Neuronal stem cell (in vitro differentiated cells): ENCODE measurements at regions not wholly inside any gene's neighbourhood (a gene's known extent, or its start where the extent isn't known, plus 50 kb on each side); places are given as distances from the start of the nearest gene placed in this dataset.

ENCODE experiments used
- DNase-seq: peaks from one replicate; pipeline ENCODE4 v3.0.0-alpha.2; 2013; ENCODE audit warnings: low spot score
- H2AFZ ChIP-seq: one replicate; pipeline ENCODE4 v1.6.1; 2013; ENCODE audit warnings: mild to moderate bottlenecking, low read length, inconsistent platforms
- H2AK5ac ChIP-seq: 2 replicates; pipeline ENCODE4 v1.6.1; 2013; ENCODE audit warnings: low read depth, mild to moderate bottlenecking, inconsistent platforms, low read length, moderate library complexity, mixed read lengths
- H2BK120ac ChIP-seq: 2 replicates; pipeline ENCODE4 v1.6.1; 2013; ENCODE audit warnings: low read depth, mild to moderate bottlenecking, inconsistent platforms, low read length, moderate library complexity, mixed read lengths
- H2BK12ac ChIP-seq: one replicate; pipeline ENCODE4 v1.6.1; 2013; ENCODE audit warnings: low read length, inconsistent platforms
- H2BK15ac ChIP-seq: 2 replicates; pipeline ENCODE4 v1.6.1; 2013; ENCODE audit warnings: mild to moderate bottlenecking, low read length, inconsistent platforms, mixed read lengths
- H2BK5ac ChIP-seq: one replicate; pipeline ENCODE4 v1.6.1; 2013; ENCODE audit warnings: inconsistent platforms, mild to moderate bottlenecking, low read length, moderate library complexity
- H3K14ac ChIP-seq: one replicate; pipeline ENCODE4 v1.6.1; 2013; ENCODE audit warnings: low read length, inconsistent platforms
- H3K18ac ChIP-seq: 2 replicates; pipeline ENCODE4 v1.6.1; 2013; ENCODE audit warnings: low read length, inconsistent platforms
- H3K23ac ChIP-seq: 2 replicates; pipeline ENCODE4 v1.6.1; 2013; ENCODE audit warnings: low read depth, mild to moderate bottlenecking, mixed read lengths, low read length, inconsistent platforms; ENCODE audit not compliant: poor library complexity
- H3K27ac ChIP-seq: replicated peaks from 3 replicates; pipeline ENCODE4 v1.5.1; 2013; ENCODE audit warnings: low read length, inconsistent platforms
- H3K27me3 ChIP-seq, 3 experiments: 2 replicates each; pipeline ENCODE4 v1.6.1; 2013; ENCODE audit warnings: low read length in 3 of 3, mild to moderate bottlenecking in 2 of 3, inconsistent platforms in 1 of 3, low read depth in 1 of 3, mixed read lengths in 1 of 3, moderate library complexity in 1 of 3; ENCODE audit not compliant: control insufficient read depth in 3 of 3, insufficient read depth in 3 of 3
- H3K36me3 ChIP-seq, 2 donors: replicated peaks in 1 of 2; 2 replicates each; pipeline ENCODE4 v1.6.1; 2013; ENCODE audit warnings: low read length in 2 of 2; ENCODE audit not compliant: control insufficient read depth in 2 of 2, insufficient read depth in 2 of 2
- H3K4ac ChIP-seq: 2 replicates; pipeline ENCODE4 v1.6.1; 2013; ENCODE audit warnings: inconsistent platforms, mild to moderate bottlenecking, low read length, moderate library complexity
- H3K4me1 ChIP-seq, 2 donors: 1 replicate in 1 of 2; 2 replicates in 1 of 2; pipeline ENCODE4 v1.6.1; 2013; ENCODE audit warnings: low read length in 2 of 2, low read depth in 1 of 2; ENCODE audit not compliant: control insufficient read depth in 2 of 2, insufficient read depth in 1 of 2
- H3K4me2 ChIP-seq: one replicate; pipeline ENCODE4 v1.6.1; 2013; ENCODE audit warnings: mild to moderate bottlenecking, low read length, inconsistent platforms; ENCODE audit not compliant: insufficient read depth, poor library complexity, severe bottlenecking
- H3K4me3 ChIP-seq, 2 donors: 2 replicates each; pipeline ENCODE4 v1.5.1; 2013; ENCODE audit warnings: low read length in 2 of 2, mild to moderate bottlenecking in 2 of 2, inconsistent platforms in 1 of 2, moderate library complexity in 1 of 2
- H3K79me1 ChIP-seq: one replicate; pipeline ENCODE4 v1.6.1; 2013; ENCODE audit warnings: low read depth, mild to moderate bottlenecking, inconsistent platforms, low read length, moderate library complexity
- H3K9ac ChIP-seq: one replicate; pipeline ENCODE4 v1.6.1; 2013; ENCODE audit warnings: mild to moderate bottlenecking, low read depth, low read length, inconsistent platforms; ENCODE audit not compliant: poor library complexity
- H3K9me3 ChIP-seq, 2 donors: replicated peaks in 1 of 2; 2 replicates each; pipeline versions ENCODE3 to v1.6.1; 2013; ENCODE audit warnings: low read length in 2 of 2, mild to moderate bottlenecking in 2 of 2, inconsistent platforms in 1 of 2, low read depth in 1 of 2, mixed read lengths in 1 of 2, moderate library complexity in 1 of 2; ENCODE audit not compliant: control insufficient read depth in 2 of 2, insufficient read depth in 1 of 2
- H4K8ac ChIP-seq: one replicate; pipeline ENCODE4 v1.6.1; 2013; ENCODE audit warnings: low read depth, mild to moderate bottlenecking, inconsistent platforms, low read length, moderate library complexity
- H4K91ac ChIP-seq: one replicate; pipeline ENCODE4 v1.6.1; 2013; ENCODE audit warnings: low read length, low read depth, mild to moderate bottlenecking, inconsistent platforms; ENCODE audit not compliant: poor library complexity
- WGBS, 2 donors: extraction: QIAGEN DNeasy Blood & Tissue Kit; methylation state at CpG; one replicate each; pipeline ENCODE4 v1.1.7; 2013; ENCODE audit warnings: missing lambda C conversion rate in 2 of 2, mixed read lengths in 1 of 2; ENCODE audit not compliant: insufficient read length in 2 of 2, insufficient replicate concordance in 1 of 2; ENCODE audit errors: extremely low coverage in 2 of 2; 5-methylcytosine and 5-hydroxymethylcytosine counted together

DNA sequence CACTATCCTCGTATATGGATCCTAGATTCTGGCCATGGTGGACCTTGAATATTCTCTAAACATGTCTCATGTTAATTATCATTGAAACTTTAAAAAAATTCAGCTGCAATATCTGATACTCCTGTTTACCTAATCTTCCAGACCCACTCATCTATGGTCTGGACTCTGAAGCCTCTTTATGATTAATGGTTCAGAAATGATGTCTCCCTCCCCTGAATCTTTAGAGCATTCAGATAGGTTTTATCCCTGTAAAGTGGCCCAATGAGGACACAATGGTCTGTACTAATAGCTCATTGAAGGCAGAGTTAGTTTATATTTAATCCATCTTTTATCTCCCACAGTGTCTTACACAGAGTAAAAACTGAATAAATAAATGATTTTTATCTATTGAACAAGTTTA, 53.0 kb upstream of the DUSP10 start:
- H2BK12ac ChIP-seq: no peak overlapping the region
- no peak overlapping the region for H3K9ac ChIP-seq
- no peak overlapping the region for H4K8ac ChIP-seq
- H3K79me1 ChIP-seq: no peaks in the 10 kb centered on the region
- H3K27me3 ChIP-seq: no peaks in the 10 kb centered on the region
- no peak overlapping the region for H3K23ac ChIP-seq
- no peak overlapping the region for H3K4ac ChIP-seq
- H3K27ac ChIP-seq: no peak overlapping the region
- H2BK15ac ChIP-seq: no peak overlapping the region
- H3K18ac ChIP-seq: no peak overlapping the region
- H3K9me3 ChIP-seq: no peaks in the 10 kb centered on the region
- no peak overlapping the region for H3K4me2 ChIP-seq
- no peak overlapping the region for H3K4me3 ChIP-seq
- H2AFZ ChIP-seq: no peak overlapping the region
- H2AK5ac ChIP-seq: no peak overlapping the region
- no peaks in the 10 kb centered on the region for H3K4me1 ChIP-seq
- H3K14ac ChIP-seq: no peak overlapping the region
- H4K91ac ChIP-seq: no peak overlapping the region
- no peaks in the 10 kb centered on the region for H3K36me3 ChIP-seq
- no peak for DNase-seq
- H2BK5ac ChIP-seq: no peak overlapping the region
- no peak overlapping the region for H2BK120ac ChIP-seq
- no CpG with 5 or more reads among the region's 1 CpG for WGBS, 2 donors

DNA sequence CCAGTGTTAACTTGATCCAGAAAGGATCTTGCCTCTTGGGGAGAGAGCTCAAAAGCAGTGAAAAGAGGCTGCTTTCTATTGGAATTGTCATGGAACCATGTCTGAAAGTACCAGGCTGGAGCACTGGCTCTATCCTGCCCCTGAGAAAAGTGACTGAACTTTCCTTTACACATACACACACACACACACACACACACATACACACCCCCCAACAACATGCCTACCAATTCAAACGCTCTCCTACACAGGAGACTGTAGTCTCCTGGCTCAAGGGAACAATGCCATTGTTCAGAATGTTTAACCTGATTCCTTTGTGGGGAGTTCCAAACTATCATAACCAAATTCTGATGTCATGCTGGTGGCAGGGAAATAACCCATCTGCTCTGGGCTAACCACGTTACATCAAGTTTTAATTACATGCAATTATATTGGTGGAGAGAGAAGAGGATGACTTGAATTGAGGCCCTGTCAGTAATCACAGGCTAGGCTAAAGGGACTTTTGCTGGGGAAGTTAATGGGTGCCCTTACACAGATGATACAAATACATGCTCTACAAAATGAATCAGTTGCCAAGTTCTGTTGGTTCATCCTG, 52.3 kb upstream of the DUSP10 start:
- H2BK5ac ChIP-seq: no peak overlapping the region
- H2AFZ ChIP-seq: no peak overlapping the region
- no peak overlapping the region for H3K18ac ChIP-seq
- no peak overlapping the region for H3K14ac ChIP-seq
- H2AK5ac ChIP-seq: no peak overlapping the region
- H3K23ac ChIP-seq: no peak overlapping the region
- no peak overlapping the region for H3K9ac ChIP-seq
- no peaks in the 10 kb centered on the region for H3K79me1 ChIP-seq
- H3K4me2 ChIP-seq: no peak overlapping the region
- H3K4me1 ChIP-seq: no peaks in the 10 kb centered on the region
- H3K27ac ChIP-seq: no peak overlapping the region
- H4K91ac ChIP-seq: no peak overlapping the region
- H3K27me3 ChIP-seq: no peaks in the 10 kb centered on the region
- no peak for DNase-seq
- H3K4me3 ChIP-seq: no peak overlapping the region
- H4K8ac ChIP-seq: no peak overlapping the region
- H2BK12ac ChIP-seq: no peak overlapping the region
- no CpG with 5 or more reads among the region's 2 CpGs for WGBS, 2 donors
- H2BK15ac ChIP-seq: no peak overlapping the region
- no peaks in the 10 kb centered on the region for H3K36me3 ChIP-seq
- H2BK120ac ChIP-seq: no peak overlapping the region
- H3K4ac ChIP-seq: no peak overlapping the region
- H3K9me3 ChIP-seq: no peaks in the 10 kb centered on the region

DNA sequence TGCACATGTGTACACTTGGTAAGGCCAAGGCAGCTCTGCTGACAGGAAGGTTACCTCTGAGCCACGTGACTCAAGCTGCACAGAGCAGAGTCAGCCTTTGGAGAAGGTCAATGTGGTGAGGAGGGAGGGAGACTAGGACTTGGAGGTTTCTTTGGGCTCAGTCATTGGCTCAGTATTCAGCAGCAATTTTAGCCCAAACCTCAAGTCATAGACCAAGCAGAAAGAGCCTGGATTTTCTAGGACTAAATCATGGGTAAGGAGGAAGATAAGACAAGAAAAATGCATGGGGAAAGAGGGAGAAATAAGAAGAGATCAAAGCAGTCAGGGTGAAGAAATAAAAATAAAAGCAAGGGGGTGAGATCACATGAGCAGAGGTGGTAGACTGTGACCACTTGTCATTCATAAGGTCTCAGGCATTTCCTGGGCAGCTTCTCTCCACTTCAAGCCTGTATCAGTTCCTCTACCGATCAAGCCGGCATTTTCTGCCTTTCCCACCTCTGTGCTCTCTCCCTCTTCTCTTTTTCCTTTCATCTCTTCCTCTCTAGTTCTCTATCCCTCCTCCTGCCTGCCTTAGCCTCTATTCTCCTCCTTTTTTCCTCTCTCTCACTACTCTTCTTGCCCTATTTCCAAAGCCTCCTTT, 51.7 kb upstream of the DUSP10 start:
- no peak overlapping the region for H3K14ac ChIP-seq
- DNase-seq: no peak
- H3K4ac ChIP-seq: no peak overlapping the region
- H3K27ac ChIP-seq: no peak overlapping the region
- no peak overlapping the region for H2BK120ac ChIP-seq
- no peak overlapping the region for H2BK12ac ChIP-seq
- H3K27me3 ChIP-seq: no peaks in the 10 kb centered on the region
- no peaks in the 10 kb centered on the region for H3K79me1 ChIP-seq
- no peak overlapping the region for H2AK5ac ChIP-seq
- no peak overlapping the region for H2BK15ac ChIP-seq
- H3K9me3 ChIP-seq: no peaks in the 10 kb centered on the region
- no peak overlapping the region for H3K4me2 ChIP-seq
- H3K18ac ChIP-seq: no peak overlapping the region
- no peak overlapping the region for H4K91ac ChIP-seq
- no peak overlapping the region for H2AFZ ChIP-seq
- no peak overlapping the region for H2BK5ac ChIP-seq
- H3K4me3 ChIP-seq: no peak overlapping the region
- WGBS, 2 donors: no CpG with 5 or more reads among the region's 3 CpGs
- no peak overlapping the region for H4K8ac ChIP-seq
- no peak overlapping the region for H3K9ac ChIP-seq
- no peak overlapping the region for H3K23ac ChIP-seq
- H3K4me1 ChIP-seq: no peaks in the 10 kb centered on the region
- H3K36me3 ChIP-seq: no peaks in the 10 kb centered on the region

DNA sequence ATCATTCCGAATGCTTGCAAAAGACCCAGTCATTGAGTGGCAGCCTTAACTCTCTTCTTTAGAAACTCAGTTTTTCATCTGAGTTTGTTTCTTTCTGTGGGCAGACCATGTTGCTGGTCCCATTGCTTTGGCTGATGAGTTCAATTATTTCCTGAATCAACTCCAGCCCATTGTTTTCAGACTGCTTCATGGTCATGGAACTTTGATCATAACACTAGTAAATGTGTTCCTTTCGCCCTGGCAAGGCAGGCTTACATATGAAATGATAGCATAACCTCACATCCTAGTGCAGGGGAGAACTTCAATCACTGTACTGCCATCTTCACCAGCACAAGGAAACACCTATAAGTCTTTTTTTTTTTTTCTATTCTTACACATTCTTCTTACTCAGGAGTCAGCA, 50.0 kb upstream of the DUSP10 start:
- Histone ChIP-seq H3K4me3 (no peak overlapping the region), H3K4me1 (no peaks in the 10 kb centered on the region), H3K27me3 (no peaks in the 10 kb centered on the region), H3K18ac (no peak overlapping the region), H3K9me3 (no peaks in the 10 kb centered on the region), H2BK120ac (no peak overlapping the region), H4K91ac (no peak overlapping the region), H3K9ac (no peak overlapping the region), H2BK15ac (no peak overlapping the region), H3K14ac (no peak overlapping the region), H2BK12ac (no peak overlapping the region), H2AFZ (no peak overlapping the region), H3K23ac (no peak overlapping the region), H3K36me3 (no peaks in the 10 kb centered on the region), H4K8ac (no peak overlapping the region), H3K27ac (no peak overlapping the region), H2AK5ac (no peak overlapping the region), H2BK5ac (no peak overlapping the region), H3K4me2 (no peak overlapping the region), H3K4ac (no peak overlapping the region), H3K79me1 (no peaks in the 10 kb centered on the region)
- no peak for DNase-seq
- no CpG with 5 or more reads among the region's 2 CpGs for WGBS, 2 donors
